ENCODE measurements at regions not wholly inside any gene's neighbourhood (a gene's known extent, or its start where the extent isn't known, plus 50 kb on each side); places are given as distances from the start of the nearest gene placed in this dataset.

DNA sequence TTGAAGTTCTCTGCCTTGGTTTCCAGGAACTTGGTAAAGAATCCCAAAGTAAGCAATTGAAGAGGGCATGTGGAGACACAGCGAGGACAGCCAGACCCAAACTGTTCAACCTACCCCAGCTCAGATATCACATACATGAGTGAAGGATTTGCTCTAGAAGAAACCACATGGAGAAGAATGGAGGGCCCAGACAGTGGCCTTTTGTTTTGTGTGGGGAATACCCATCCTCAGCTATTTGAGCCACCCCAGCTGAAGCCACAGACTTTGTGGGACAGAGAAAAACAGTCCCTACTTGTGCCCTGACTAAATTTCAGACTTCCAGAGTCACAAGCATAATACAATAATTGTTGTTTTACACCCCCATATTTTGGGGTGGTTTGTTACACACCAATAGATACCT, 387.1 kb downstream of the ZSWIM6 start:
- intact Hi-C loops (cut with micrococcal nuclease; ENCODE audit: unreplicated experiment) = no loop called here
- no peak overlapping the region for H3K4me3 Mint-ChIP-seq (ENCODE audit: low read depth, unreplicated experiment)
- H3K27me3 Mint-ChIP-seq (ENCODE audit: unreplicated experiment) = peaks cover 57% of the 10 kb centered on the region
- H3K36me3 Mint-ChIP-seq (ENCODE audit: insufficient read depth, unreplicated experiment) = no peaks in the 10 kb centered on the region
- H3K27ac Mint-ChIP-seq (ENCODE audit: unreplicated experiment) = no peak overlapping the region
- DNase-seq = no peak
- no peaks in the 10 kb centered on the region for H3K4me1 Mint-ChIP-seq (ENCODE audit: low read depth, unreplicated experiment)
- CTCF ChIA-PET = no interaction called here
- BruUV-seq (replicated peaks) = no TSS peak
- TF ChIP-seq, protein P1, sequence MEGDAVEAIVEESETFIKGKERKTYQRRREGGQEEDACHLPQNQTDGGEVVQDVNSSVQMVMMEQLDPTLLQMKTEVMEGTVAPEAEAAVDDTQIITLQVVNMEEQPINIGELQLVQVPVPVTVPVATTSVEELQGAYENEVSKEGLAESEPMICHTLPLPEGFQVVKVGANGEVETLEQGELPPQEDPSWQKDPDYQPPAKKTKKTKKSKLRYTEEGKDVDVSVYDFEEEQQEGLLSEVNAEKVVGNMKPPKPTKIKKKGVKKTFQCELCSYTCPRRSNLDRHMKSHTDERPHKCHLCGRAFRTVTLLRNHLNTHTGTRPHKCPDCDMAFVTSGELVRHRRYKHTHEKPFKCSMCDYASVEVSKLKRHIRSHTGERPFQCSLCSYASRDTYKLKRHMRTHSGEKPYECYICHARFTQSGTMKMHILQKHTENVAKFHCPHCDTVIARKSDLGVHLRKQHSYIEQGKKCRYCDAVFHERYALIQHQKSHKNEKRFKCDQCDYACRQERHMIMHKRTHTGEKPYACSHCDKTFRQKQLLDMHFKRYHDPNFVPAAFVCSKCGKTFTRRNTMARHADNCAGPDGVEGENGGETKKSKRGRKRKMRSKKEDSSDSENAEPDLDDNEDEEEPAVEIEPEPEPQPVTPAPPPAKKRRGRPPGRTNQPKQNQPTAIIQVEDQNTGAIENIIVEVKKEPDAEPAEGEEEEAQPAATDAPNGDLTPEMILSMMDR (IDR thresholded peaks at IDR 0.05; ENCODE audit: unreplicated experiment) = no peak
- H3K9me3 Mint-ChIP-seq (ENCODE audit: low read depth, unreplicated experiment) = peaks cover 2% of the 10 kb centered on the region

DNA sequence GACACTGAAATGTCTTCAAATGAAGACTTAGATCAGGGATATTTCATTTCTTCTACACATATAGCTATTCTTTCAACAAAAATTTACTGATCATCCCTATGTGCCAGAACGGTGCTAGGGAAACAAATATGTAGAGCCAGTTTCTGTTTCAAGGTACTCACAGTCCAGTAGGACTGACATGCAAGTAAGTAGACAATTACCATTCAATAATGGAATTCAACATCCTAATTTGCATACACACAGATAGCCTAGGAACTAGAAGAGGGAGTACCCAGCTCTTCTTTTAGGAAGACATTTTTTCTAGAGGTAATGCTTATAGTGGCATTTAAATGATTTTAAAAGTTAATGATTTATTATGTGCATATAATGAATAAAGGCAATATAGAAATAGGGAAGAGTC, 388.8 kb downstream of the ZSWIM6 start:
- DNase-seq = no peak
- H3K4me1 Mint-ChIP-seq (ENCODE audit: low read depth, unreplicated experiment) = no peaks in the 10 kb centered on the region
- peaks cover 2% of the 10 kb centered on the region for H3K9me3 Mint-ChIP-seq (ENCODE audit: low read depth, unreplicated experiment)
- no peak overlapping the region for H3K27ac Mint-ChIP-seq (ENCODE audit: unreplicated experiment)
- TF ChIP-seq, protein P1 (IDR thresholded peaks at IDR 0.05; ENCODE audit: unreplicated experiment) = no peak
- no peaks in the 10 kb centered on the region for H3K36me3 Mint-ChIP-seq (ENCODE audit: insufficient read depth, unreplicated experiment)
- BruUV-seq (replicated peaks) = no TSS peak
- no peak overlapping the region for H3K4me3 Mint-ChIP-seq (ENCODE audit: low read depth, unreplicated experiment)
- H3K27me3 Mint-ChIP-seq (ENCODE audit: unreplicated experiment) = peaks cover 47% of the 10 kb centered on the region
- intact Hi-C loops (cut with micrococcal nuclease; ENCODE audit: unreplicated experiment) = no loop called here
- CTCF ChIA-PET = no interaction called here

DNA sequence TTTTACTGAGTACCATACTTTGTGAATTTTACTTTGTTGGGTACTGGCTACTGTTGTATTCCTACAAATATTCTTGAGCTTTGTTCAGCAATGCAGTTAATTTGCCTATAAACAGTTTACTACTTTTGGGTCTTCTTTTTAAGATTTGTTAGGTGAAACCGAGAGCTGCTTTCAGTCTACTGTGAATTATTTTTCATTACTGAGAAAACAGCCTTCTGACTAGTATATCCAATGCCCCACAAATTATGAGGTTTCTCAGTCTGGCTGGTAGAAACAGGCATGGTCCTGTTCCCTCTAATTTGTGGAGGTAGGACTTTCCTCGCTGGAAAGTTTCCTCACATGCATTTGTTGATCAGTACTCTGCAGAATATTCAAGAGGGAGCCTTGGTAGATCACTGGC, 392.0 kb downstream of the ZSWIM6 start:
- Mint-ChIP-seq H3K4me3 (ENCODE audit: low read depth, unreplicated experiment) (no peak overlapping the region), H3K9me3 (ENCODE audit: low read depth, unreplicated experiment) (peaks cover 2% of the 10 kb centered on the region), H3K36me3 (ENCODE audit: insufficient read depth, unreplicated experiment) (no peaks in the 10 kb centered on the region), H3K27ac (ENCODE audit: unreplicated experiment) (no peak overlapping the region), H3K4me1 (ENCODE audit: low read depth, unreplicated experiment) (no peaks in the 10 kb centered on the region), H3K27me3 (ENCODE audit: unreplicated experiment) (peaks cover 34% of the 10 kb centered on the region)
- intact Hi-C loops (cut with micrococcal nuclease; ENCODE audit: unreplicated experiment) = no loop called here
- BruUV-seq (replicated peaks) = no TSS peak
- no peak for DNase-seq
- CTCF ChIA-PET = no interaction called here
- TF ChIP-seq, protein P1 (IDR thresholded peaks at IDR 0.05; ENCODE audit: unreplicated experiment) = no peak

DNA sequence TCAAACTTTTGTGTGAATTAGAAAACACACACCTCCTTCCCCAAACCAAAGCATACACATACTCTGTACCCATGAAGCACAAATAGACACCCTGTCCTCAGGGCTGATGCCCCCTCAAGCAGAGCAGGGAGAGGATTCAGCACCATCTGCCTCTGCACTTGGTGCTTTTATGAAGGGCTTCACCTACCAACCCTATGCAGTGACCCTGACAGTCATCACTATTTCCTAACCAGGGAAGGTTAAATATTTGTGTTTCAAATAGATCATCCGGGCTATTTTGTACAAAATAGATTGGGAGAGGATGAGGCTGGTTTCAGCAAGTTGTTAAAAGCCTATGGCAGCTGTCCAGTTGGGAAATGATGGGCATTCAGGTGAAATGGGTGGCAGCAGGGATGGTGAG, 396.2 kb downstream of the ZSWIM6 start:
- DNase-seq = no peak
- peaks cover 21% of the 10 kb centered on the region for H3K4me1 Mint-ChIP-seq (ENCODE audit: low read depth, unreplicated experiment)
- no peaks in the 10 kb centered on the region for H3K36me3 Mint-ChIP-seq (ENCODE audit: insufficient read depth, unreplicated experiment)
- CTCF ChIA-PET = interaction anchor here (0.5 kb wide), 1 partner anchor 177 kb away, joined by 4 read pairs; no protein-coding TSS in a partner anchor
- no peak overlapping the region for H3K4me3 Mint-ChIP-seq (ENCODE audit: low read depth, unreplicated experiment)
- no TSS peak for BruUV-seq (replicated peaks)
- no peaks in the 10 kb centered on the region for H3K9me3 Mint-ChIP-seq (ENCODE audit: low read depth, unreplicated experiment)
- no peak overlapping the region for H3K27ac Mint-ChIP-seq (ENCODE audit: unreplicated experiment)
- intact Hi-C loops (cut with micrococcal nuclease; ENCODE audit: unreplicated experiment) = no loop called here
- TF ChIP-seq, protein P1 (IDR thresholded peaks at IDR 0.05; ENCODE audit: unreplicated experiment) = no peak
- H3K27me3 Mint-ChIP-seq (ENCODE audit: unreplicated experiment) = peaks cover 48% of the 10 kb centered on the region
